D341Med (cell line): ENCODE measurements at regions not wholly inside any gene's neighbourhood (a gene's known extent, or its start where the extent isn't known, plus 50 kb on each side); places are given as distances from the start of the nearest gene placed in this dataset.
"Not testable (repeated sequence)": the region's sequence is repeated elsewhere in the genome, so short reads cannot be mapped to it uniquely, and the experiment has no call there.

ENCODE experiments used
- DNase-seq: peaks from one replicate; pipeline ENCODE4 v3.0.0; 2012; ENCODE audit warnings: low spot score

DNA sequence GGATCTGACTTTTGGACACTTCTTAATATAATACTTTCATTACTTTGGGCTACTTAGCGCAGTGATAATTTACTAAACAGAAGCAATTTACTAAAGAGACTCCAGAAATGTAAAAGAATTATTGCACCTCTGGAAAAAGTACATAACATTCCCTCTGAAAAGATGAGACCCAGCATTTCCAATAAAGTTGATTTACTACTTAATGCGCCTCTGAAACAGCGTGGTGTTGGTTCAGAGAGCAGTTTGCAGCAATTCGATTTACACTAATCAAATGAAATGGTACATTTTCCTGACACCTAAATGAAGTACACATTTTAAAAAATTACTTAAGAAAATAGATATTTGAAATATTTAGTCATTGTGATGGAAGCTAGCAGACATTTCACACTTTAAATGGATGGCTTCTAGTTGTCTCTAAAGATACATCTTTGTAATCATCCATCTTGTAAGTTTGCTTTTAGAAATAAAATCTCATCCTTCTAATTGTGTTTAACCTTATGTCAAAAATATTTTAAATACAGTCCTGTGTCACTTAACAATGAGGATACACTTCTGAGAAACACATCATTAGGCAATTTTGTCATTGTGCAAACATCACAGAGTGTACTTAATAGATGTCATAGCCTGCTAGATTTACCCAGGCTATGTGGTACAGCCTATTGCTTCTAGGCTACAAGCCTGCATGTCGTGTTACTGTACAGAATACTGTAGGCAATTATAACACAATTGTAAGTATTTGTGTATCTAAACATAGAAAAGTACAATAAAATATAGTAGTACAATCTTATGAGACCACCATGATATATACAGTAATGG, 284.6 kb upstream of the UBE2E3 start:
- no peak for DNase-seq

DNA sequence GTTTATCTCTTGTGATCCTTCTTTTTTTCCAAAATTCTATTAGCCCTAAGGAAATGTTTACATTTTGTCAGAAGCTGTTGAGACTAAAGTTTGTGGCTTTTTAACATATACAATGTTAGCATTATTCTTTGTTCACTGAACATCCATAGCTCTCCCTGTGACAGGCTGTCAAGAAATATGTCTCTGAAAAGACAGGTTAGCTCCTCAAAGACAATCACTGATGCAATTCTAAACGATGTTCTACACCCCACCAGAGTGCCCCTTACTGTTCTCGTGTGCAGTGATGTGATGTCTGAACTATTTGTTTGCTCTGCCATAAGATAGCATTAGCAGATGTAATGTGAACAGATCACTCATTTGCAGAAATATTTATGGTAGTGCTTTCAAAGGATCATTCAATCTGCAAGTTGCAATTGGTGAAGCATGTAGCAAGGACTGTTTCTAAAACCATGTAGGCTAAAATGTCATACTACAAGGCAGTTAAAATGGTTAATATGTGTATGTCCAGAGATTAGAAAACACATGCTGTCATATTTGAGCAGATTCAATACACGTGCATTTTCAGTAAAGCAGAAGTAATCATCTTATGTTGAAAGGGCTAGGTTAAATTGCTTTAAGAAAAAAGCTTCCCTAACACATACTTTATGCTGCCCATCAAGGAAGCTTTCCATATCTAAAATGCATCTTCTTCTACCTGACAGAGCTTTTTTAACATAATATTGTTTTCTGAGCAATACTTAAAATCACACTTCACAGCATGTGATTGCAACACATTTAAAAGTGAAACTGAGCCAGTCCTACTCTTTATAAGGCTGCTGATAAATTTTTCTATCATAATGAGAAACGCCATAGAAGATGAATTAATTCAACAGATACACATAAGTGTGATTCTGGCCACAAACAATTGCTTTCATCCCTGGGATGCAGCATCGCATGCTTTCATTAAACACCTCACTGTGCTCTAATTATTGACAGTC, 285.7 kb upstream of the UBE2E3 start:
- no peak for DNase-seq

- DNase-seq: no peak
These were observed 288.1 kb upstream of the UBE2E3 start for GRCh38 chr2:180692322-180692721.

DNA sequence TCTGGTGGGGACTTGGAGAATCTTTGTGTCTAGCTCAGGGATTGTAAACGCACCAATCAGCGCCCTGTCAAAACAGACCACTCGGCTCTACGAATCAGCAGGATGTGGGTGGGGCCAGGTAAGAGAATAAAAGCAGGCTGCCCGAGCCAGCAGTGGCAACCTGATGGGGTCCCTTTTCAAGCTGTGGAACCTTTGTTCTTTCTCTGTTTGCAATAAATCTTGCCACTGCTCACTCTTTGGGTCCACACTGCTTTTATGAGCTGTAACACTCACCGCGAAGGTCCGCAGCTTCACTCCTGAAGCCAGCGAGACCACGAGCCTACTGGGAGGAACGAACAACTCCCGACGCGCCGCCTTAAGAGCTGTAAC, 288.6 kb upstream of the UBE2E3 start:
- not testable (repeated sequence) for DNase-seq

DNA sequence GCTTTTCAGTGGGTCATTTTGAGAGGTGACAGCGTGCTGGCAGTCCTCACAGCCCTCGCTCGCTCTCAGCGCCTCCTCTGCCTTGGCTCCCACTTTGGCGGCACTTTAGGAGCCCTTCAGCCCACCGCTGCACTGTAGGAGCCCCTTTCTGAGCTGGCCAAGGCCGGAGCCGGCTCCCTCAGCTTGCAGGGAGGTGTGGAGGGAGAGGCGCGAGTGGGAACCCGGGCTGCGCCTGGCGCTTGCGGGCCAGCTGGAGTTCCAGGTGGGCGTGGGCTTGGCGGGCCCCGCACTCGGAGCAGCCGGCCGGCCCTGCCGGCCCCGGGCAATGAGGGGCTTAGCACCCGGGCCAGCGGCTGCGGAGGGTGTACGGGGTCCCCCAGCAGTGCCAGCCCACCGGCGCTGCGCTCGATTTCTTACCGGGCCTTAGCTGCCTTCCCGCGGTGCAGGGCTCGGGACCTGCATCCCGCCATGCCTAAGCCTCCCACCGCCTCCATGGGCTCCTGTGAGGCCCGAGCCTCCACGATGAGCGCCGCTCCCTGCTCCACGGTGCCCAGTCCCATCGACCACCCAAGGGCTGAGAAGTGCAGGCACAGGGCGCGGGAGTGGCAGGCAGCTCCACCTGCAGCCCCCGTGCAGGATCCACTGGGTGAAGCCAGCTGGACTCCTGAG, 289.1 kb upstream of the UBE2E3 start:
- DNase-seq: not testable (repeated sequence)

DNA sequence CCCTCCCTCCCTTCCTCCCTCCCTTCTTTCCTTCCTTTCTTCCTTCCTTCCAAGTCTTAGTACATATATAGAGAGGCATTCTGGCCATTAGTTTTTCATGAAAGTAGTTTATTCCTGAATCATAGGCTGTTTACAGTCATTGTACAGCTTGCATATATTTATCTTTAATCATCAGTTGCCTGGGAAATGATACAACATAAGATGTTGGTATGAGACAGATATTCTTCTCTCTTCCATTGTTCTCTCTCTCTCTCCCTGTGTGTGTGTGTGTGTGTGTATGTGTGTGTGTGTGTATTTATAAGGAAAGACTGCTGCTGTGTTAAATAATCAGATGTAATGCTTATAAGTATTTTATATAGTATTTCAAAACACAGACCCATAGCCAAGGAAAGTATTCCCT, 289.8 kb upstream of the UBE2E3 start:
- no peak for DNase-seq

DNA sequence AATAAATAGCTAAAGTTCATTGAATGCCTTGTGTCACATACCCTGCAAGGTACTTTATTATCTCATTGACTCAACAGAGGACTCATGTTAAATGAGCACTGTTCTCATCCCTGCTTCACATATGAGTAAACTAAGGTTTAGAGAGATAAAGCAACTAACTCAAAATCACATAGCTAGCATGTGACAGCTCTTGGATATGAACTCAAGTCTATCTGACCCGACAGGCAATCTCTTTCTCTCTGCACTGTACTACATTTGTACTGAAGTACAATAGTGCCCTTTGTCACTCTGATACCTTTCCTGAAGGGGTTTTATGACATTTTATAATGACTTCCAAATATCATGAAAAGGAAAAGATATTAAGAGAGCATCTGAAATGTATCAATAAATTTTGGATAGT, 297.5 kb upstream of the UBE2E3 start:
- DNase-seq: no peak

DNA sequence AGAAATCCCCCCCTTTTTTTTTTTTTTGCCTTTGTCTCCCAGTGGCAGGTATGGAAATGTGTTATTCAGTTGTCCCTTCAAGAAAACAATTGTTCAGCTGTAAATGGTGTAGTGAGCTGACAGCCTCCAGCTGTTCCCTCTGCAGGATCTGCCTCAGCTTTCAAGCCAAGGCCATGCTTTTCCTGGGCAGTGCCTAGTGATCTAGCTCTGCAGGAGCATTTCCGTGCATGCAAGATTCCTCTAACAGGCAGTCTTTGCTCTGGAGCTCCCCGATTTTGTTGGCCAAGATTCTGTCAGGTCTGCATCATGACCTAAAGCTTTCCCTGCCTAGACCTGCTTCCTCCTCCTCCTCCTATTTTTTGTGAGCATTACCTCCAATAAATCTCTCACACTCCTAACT, 300.7 kb upstream of the UBE2E3 start:
- DNase-seq: no peak

DNA sequence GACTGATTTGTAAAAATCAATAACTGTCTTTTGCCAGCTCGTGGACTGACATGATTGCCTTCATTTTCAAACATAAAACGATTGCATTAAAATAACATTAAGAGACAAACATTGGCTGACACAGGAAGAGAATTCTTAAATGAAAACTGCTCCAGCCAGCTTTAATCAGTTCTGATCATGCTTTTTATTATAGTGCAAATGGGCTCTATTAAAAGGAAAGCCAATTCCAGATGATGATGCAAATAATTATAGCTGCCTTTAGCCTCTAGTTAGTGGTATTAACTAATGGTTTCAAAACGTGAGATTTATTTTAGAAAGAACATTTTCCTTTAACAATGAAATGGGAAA, 301.8 kb upstream of the UBE2E3 start:
- DNase-seq: no peak

DNA sequence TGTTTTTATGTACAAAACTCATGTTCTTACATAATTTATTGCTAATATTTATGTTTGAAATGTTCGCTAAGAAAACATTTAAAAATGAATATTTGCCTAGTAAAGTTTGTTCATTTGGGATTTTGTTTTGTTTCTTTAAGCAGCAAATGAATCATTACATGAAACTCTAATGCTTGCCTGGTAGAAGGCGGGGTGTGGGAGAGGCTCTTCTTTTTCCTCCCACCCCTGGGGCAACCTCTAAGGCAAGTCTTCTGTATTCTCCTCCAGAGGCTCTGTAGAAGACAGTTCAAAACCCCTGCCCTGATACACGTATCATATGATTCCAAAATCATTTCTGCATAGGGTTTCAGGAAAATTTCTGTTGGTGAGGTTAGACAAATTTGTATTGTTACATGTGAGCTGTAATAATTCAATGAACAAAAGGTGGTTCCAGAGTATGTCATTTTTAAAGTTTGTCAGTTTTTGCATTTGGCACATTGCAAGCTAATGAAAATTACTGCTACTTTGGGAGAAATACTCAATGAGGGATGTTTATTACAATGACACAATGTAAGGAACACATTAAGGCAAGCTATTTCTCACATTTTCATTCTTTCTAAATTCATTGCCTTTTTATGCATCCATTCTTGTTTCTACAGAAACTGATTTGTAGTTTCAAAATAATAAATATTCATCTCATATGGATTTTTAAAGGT, 302.3 kb upstream of the UBE2E3 start:
- no peak for DNase-seq

- DNase-seq: no peak
These were observed 303.2 kb upstream of the UBE2E3 start for GRCh38 chr2:180677200-180677599.

DNA sequence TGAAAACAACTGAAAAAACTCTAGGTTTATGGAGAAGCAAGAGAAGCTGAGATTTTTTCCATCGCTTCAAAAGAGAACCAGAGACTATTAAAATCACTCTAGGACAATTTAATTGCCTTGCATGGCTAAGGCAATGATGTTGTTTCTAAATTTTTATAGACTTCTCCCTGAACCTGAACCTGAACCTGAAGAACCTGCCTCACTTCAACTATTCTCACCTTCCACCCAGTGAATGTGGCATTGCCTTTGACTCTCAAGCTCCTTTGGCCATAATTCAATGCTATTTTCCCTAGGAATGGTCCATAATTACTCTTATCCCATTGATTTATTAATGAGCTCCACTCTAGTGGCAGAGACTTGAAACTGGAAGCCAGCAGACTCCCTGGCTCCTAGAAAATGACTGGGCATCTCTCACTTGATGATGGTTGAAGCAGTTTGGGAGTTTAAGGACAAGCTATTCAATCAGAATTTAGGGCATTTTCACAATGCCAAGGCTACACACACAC, 303.8 kb upstream of the UBE2E3 start:
- no peak for DNase-seq

DNA sequence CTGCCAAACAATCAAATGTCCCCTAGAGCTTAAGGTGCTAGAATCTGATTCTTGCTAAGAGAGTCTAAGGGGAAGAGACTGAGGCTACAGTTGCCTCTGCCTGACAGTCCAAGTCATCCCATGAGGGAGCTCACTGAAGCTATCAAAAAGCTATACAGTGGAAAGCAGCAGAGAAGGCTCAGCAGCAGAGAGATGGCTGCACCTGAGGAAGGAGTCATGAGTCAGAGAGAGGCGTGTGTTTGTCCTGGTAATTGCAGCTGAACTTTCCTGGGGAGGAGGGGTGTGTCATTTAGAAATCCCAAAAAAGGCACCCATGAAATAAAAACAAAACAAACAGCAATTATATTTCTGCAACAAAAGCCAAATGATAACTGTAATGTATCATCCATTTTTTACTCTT, 305.2 kb upstream of the UBE2E3 start:
- DNase-seq: no peak

GRCh38 chr2:180672377-180672776, 308.0 kb upstream of the UBE2E3 start:
- DNase-seq: no peak

DNA sequence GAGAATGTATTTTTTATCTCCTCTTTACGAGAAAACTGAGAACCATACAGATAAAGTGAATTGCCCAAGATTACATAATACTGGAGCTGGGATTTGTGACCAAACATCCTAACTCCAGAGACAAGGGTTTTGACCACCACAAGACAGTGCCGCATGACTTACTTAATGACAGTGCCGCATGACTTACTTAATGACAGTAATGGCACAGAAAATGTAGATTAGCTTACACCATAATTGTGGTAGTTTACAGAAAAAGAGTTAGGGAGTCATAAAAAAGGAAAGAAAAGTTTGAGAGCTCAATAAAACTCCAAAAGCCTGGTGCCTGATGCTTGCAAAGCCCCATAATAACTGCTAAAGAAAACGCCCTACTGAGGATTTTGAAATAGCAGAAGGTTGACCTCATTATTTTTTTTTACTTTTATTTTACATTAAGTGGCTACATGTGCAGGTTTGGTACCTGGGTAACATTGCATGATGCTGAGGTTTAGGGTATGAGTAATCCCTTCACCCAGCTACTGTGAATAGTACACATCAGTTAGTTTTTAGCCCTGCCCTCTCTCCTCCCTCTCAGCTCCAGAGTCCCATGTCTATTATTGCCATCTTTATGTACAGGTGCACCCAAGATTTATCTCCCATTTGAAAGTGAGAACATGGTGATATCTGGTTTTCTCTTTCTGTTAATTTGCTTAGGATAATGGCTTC, 310.0 kb upstream of the UBE2E3 start:
- DNase-seq: no peak

DNA sequence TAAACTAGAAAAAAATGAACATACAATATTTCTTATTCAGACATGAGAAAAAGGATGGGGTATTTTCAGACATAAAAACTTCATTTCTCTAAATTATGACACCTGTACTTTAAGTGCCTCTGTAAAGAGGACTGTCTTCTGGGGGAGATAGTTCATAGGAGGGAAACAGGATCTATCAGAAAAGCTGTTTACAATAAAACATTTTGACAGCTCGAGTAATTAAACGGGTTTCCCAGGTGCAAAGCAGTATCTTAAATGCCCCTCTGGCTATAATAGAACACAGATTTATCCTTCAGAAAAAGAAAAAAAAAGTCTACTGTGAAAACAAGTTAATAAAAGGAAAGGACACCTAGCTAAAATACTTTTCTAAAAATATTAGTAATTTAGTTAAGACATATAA, 311.4 kb upstream of the UBE2E3 start:
- no peak for DNase-seq

DNA sequence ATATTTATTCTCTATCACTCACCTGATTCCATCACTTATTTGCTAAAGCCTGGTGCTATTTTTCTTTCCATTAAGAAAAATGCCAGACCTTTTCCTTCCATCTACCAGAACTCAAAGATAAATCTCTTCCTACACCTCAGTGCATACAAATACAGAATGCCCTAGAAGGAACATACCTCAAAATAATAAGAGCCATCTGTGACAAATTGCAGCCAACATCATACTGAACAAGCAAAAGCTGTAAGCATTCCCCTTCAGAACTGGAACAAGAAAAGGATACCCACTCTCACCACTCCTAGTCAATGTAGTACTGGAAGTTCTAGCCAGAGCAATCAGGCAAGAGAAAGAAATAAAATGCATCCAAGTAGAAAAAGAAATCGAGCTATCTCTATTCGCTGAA, 315.9 kb upstream of the UBE2E3 start:
- DNase-seq: no peak

DNA sequence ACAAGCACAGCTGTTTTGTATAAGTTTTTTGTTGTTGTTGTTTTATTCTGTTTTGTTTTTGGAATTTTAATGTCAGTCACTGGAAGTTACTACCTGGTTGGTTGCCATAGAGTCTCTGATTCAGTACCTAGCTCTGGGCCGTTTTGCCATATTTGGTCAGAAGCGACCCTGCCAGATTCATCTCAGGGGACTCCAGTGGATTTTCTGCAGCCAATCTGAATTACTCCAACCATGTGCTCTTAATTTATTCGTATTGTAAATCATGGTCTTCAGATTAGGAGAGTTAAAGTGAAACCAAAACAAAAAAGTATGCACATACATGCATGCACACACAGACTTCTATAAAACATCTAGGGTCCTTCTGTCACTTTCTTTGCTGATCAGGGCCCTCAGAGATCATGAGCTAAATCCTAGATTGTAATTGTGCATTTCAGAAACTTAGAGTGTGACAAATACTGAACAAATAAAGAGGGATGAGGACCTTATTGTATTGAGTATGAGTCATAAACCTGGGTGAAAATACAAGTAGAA, 317.4 kb upstream of the UBE2E3 start:
- DNase-seq: no peak

DNA sequence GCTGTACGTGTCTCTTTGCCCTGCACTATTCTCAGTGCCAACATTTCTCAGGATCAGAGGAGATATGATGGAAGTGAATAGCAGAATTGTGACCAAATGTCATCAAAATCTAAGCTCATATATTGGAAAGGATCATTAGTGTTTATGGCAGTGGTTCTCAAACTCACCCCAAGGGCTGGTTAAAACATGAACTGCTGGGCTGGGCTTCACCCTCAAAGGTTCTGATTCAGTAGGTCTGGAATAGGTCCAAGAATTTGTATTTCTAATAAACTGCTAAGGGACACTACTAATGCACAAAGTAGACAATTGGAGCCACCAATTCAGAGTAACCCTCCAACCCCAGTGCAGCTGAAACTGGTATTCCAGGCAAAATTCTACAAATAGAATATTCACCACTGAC, 317.9 kb upstream of the UBE2E3 start:
- DNase-seq: no peak

GRCh38 chr2:180661686-180662030, 318.7 kb upstream of the UBE2E3 start:
- DNase-seq: no peak
